Right lobe of liver (tissue), 6 donors: ENCODE measurements at regions not wholly inside any gene's neighbourhood (a gene's known extent, or its start where the extent isn't known, plus 50 kb on each side); places are given as distances from the start of the nearest gene placed in this dataset.

Experiments used
- ATAC-seq, 4 donors: fragments of 200-7000 bp; cut with Tn5 transposase; one replicate each; pipeline ENCODE4 v1.9.1; 2020; ENCODE audit warnings: mild to moderate bottlenecking in 4 of 4, moderate library complexity in 4 of 4
- DNase-seq, 3 donors: peaks; one replicate each; pipeline ENCODE4 v3.0.0-alpha.2; 2020
- H3K27ac ChIP-seq, 3 donors: fragments of 200-600 bp; one replicate each; pipeline ENCODE4 v1.8.0; 2022
- H3K27me3 ChIP-seq, 2 donors: fragments of 200-600 bp; one replicate each; pipeline ENCODE4 v1.8.0; 2022
- H3K36me3 ChIP-seq, 4 donors: fragments of 200-600 bp; sonication (generic) in 1 of 4; one replicate each; pipeline versions ENCODE4 v1.5.1 to v1.8.0; 2017 to 2022; ENCODE audit warnings: control low read depth in 1 of 4
- H3K4me1 ChIP-seq, 4 donors: fragments of 200-600 bp; sonication (generic) in 1 of 4; one replicate each; pipeline versions ENCODE4 v1.5.1 to v1.8.0; 2017 to 2022; ENCODE audit warnings: control low read depth in 1 of 4
- H3K4me3 ChIP-seq, 3 donors: fragments of 200-600 bp; one replicate each; pipeline ENCODE4 v1.8.0; 2022
- H3K9me3 ChIP-seq, 4 donors: fragments of 200-600 bp; sonication (generic) in 1 of 4; one replicate each; pipeline versions ENCODE4 v1.5.1 to v1.8.0; 2017 to 2022; ENCODE audit warnings: control low read depth in 1 of 4
- CTCF ChIP-seq, 4 donors: fragments of 200-600 bp in 3 of 4; fragments of 450-650 bp in 1 of 4; IDR thresholded peaks; one replicate each; pipeline versions ENCODE4 v1.5.1 to v1.8.0; 2016 to 2022; ENCODE audit warnings: antibody characterized with exemption in 4 of 4, mild to moderate bottlenecking in 2 of 4
- POLR2A ChIP-seq: fragments of 450-650 bp; IDR thresholded peaks from one replicate; pipeline ENCODE4 v1.6.1; 2017; ENCODE audit warnings: antibody characterized with exemption, mild to moderate bottlenecking
- WGBS: methylation state at CpG from one replicate; pipeline ENCODE4 v1.1.6; 2018; ENCODE audit warnings: low coverage, low lambda C conversion rate; ENCODE audit not compliant: insufficient coverage; ENCODE audit errors: missing lambda C conversion rate; 5-methylcytosine and 5-hydroxymethylcytosine counted together
- intact Hi-C, 2 donors: fragments of 100-400 bp; cut with DNase I; formaldehyde crosslinking; loops; one replicate each; pipeline versions ENCODE4 v1.11.2 to v1.14.1; 2022
- donor health status: DM: no; HTN: yes; CAD: no.
- donor health status: DM: no; HTN: no; CAD: no.
- donor health status: DM: no; HTN: no; CAD: no.
- donor health status: DM: no; HTN: yes; CAD: no.
- donor health status: DM: no; HTN: yes; CAD: no.

- H3K27ac ChIP-seq: no peak overlapping the region
- no peaks in the 10 kb centered on the region for H3K9me3 ChIP-seq
- no peaks in the 10 kb centered on the region for H3K27me3 ChIP-seq
- ATAC-seq (no peak), DNase-seq (no peak)
- TF ChIP-seq POLR2A: no peak
- no peak for TF ChIP-seq CTCF (IDR thresholded peaks at IDR 0.05)
- H3K4me1 ChIP-seq: no peaks in the 10 kb centered on the region
- 50% methylated on average over 1 of the region's 1 CpG for WGBS
- no peak overlapping the region for H3K4me3 ChIP-seq
- intact Hi-C loops: no loop called here
- no peaks in the 10 kb centered on the region for H3K36me3 ChIP-seq
Measured at GRCh38 chr9:119078015-119078414, 291.2 kb downstream of the BRINP1 start.

- Histone ChIP-seq H3K4me3 (no peak overlapping the region), H3K4me1 (no peaks in the 10 kb centered on the region), H3K9me3 (no peaks in the 10 kb centered on the region), H3K27ac (no peak overlapping the region), H3K36me3 (no peaks in the 10 kb centered on the region), H3K27me3 (no peaks in the 10 kb centered on the region)
- 49% methylated on average over 3 of the region's 3 CpGs for WGBS
- no peak for ATAC-seq
- TF ChIP-seq POLR2A (no peak), CTCF (IDR thresholded peaks at IDR 0.05) (no peak)
- intact Hi-C loops: no loop called here
- no peak for DNase-seq
Measured at GRCh38 chr9:119083673-119084072, 285.6 kb downstream of the BRINP1 start.

GRCh38 chr9:119086590-119086989 lies 282.6 kb downstream of the BRINP1 start:
- WGBS: 100% methylated on average over 1 of the region's 1 CpG
- intact Hi-C loops: no loop called here
- no peaks in the 10 kb centered on the region for H3K4me1 ChIP-seq
- no peaks in the 10 kb centered on the region for H3K27me3 ChIP-seq
- H3K9me3 ChIP-seq: no peaks in the 10 kb centered on the region
- no peak for TF ChIP-seq POLR2A
- TF ChIP-seq CTCF (IDR thresholded peaks at IDR 0.05): no peak
- H3K36me3 ChIP-seq: no peaks in the 10 kb centered on the region
- DNase-seq (no peak), ATAC-seq (no peak)
- H3K27ac ChIP-seq: no peak overlapping the region
- H3K4me3 ChIP-seq: no peak overlapping the region

DNA sequence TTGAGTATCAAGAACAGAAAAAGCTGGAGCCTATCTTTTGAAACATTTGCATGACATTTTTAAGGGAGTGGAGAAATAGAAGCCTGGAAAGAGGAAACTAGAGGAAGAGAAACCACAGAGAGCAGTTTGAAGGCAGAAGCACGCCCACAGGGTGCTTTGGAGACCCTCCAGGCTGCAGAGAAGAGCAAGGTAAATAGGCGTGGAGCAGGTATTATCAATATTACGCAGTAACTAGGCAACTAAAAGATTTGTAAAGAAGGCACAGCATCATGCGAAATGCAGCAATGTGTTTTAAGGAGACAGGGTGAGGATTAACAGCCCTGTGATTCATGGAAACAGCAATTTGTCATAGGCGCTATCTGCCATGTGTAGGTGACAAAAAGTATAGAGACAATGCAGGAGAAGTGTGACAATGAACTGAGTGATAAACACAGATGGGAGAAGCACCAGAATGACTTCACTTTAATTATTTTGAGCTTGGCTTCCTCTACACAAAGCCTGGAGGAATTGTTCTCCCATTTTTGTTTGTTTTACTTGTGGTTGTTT lies 281.2 kb downstream of the BRINP1 start:
- Histone ChIP-seq H3K27ac (no peak overlapping the region), H3K4me3 (no peak overlapping the region), H3K27me3 (no peaks in the 10 kb centered on the region), H3K36me3 (no peaks in the 10 kb centered on the region), H3K4me1 (no peaks in the 10 kb centered on the region), H3K9me3 (no peaks in the 10 kb centered on the region)
- no peak for TF ChIP-seq POLR2A
- no peak for TF ChIP-seq CTCF (IDR thresholded peaks at IDR 0.05)
- intact Hi-C loops: no loop called here
- DNase-seq (no peak), ATAC-seq (no peak)
- 44% methylated on average over 4 of the region's 5 CpGs for WGBS

- Histone ChIP-seq H3K4me3 (no peak overlapping the region), H3K4me1 (no peaks in the 10 kb centered on the region), H3K36me3 (no peaks in the 10 kb centered on the region), H3K27me3 (no peaks in the 10 kb centered on the region), H3K27ac (no peak overlapping the region), H3K9me3 (no peaks in the 10 kb centered on the region)
- WGBS: 22% methylated on average over 1 of the region's 1 CpG
- TF ChIP-seq POLR2A: no peak
- no peak for TF ChIP-seq CTCF (IDR thresholded peaks at IDR 0.05)
- no peak for DNase-seq
- intact Hi-C loops: no loop called here
- peak in 1 of 4 donors; percentile 71 for ATAC-seq
Measured at GRCh38 chr9:119091074-119091473, 278.2 kb downstream of the BRINP1 start.
